H9 (cell line): ENCODE measurements at regions not wholly inside any gene's neighbourhood (a gene's known extent, or its start where the extent isn't known, plus 50 kb on each side); places are given as distances from the start of the nearest gene placed in this dataset.

ENCODE experiments used
- DNase-seq: peaks from one replicate; pipeline ENCODE4 v3.0.0-alpha.2; 2017
- H2AFZ ChIP-seq: one replicate; pipeline ENCODE4 v1.6.1; 2013; ENCODE audit warnings: mild to moderate bottlenecking, low read length, control low read depth, moderate library complexity
- H2AK5ac ChIP-seq: 2 replicates; pipeline ENCODE4 v1.6.1; 2013; ENCODE audit warnings: low read length, control low read depth, mixed read lengths; ENCODE audit not compliant: insufficient read length
- H2BK120ac ChIP-seq: one replicate; pipeline ENCODE4 v1.6.1; 2013; ENCODE audit warnings: low read depth, mild to moderate bottlenecking, low read length, control low read depth, inconsistent platforms; ENCODE audit not compliant: poor library complexity, severe bottlenecking
- H2BK12ac ChIP-seq: 2 replicates; pipeline ENCODE4 v1.6.1; 2013; ENCODE audit warnings: low read length, control low read depth, mixed read lengths, low read depth; ENCODE audit not compliant: insufficient read length
- H2BK15ac ChIP-seq: 2 replicates; pipeline ENCODE4 v1.6.1; 2013; ENCODE audit warnings: low read depth, low read length, control low read depth
- H2BK20ac ChIP-seq: one replicate; pipeline ENCODE4 v1.6.1; 2013; ENCODE audit warnings: low read depth, mild to moderate bottlenecking, low read length, control low read depth, inconsistent platforms; ENCODE audit not compliant: poor library complexity, severe bottlenecking
- H2BK5ac ChIP-seq: 2 replicates; pipeline ENCODE4 v1.6.1; 2013; ENCODE audit warnings: low read length, control low read depth, mixed read lengths; ENCODE audit not compliant: insufficient read length
- H3K14ac ChIP-seq: 2 replicates; pipeline ENCODE4 v1.6.1; 2013; ENCODE audit warnings: low read length, control low read depth; ENCODE audit not compliant: insufficient read depth
- H3K18ac ChIP-seq: 2 replicates; pipeline ENCODE4 v1.6.1; 2013; ENCODE audit warnings: low read depth, mild to moderate bottlenecking, mixed read lengths, low read length, control low read depth; ENCODE audit not compliant: insufficient read length
- H3K23ac ChIP-seq: 2 replicates; pipeline ENCODE4 v1.6.1; 2013; ENCODE audit warnings: low read length, control low read depth, mixed read lengths, low read depth; ENCODE audit not compliant: insufficient read length
- H3K23me2 ChIP-seq: 2 replicates; pipeline ENCODE4 v1.6.1; 2013; ENCODE audit warnings: low read depth, mild to moderate bottlenecking, mixed read lengths, low read length, control low read depth; ENCODE audit not compliant: insufficient read length, poor library complexity, severe bottlenecking
- H3K27ac ChIP-seq: 2 replicates; pipeline ENCODE4 v1.5.1; 2013; ENCODE audit warnings: low read length, control low read depth, mixed read lengths, low read depth; ENCODE audit not compliant: insufficient read length
- H3K27me3 ChIP-seq: 2 replicates; pipeline ENCODE4 v1.6.1; 2013; ENCODE audit warnings: low read length, control low read depth, inconsistent platforms; ENCODE audit not compliant: insufficient read depth
- H3K4ac ChIP-seq: 2 replicates; pipeline ENCODE4 v1.6.1; 2013; ENCODE audit warnings: low read depth, mild to moderate bottlenecking, control low read depth, inconsistent platforms, low read length, moderate library complexity
- H3K4me1 ChIP-seq: 2 replicates; pipeline ENCODE4 v1.6.1; 2013; ENCODE audit warnings: low read length, control low read depth, inconsistent platforms; ENCODE audit not compliant: insufficient read depth
- H3K4me2 ChIP-seq: 2 replicates; pipeline ENCODE4 v1.6.1; 2013; ENCODE audit warnings: low read length, control low read depth, mixed read lengths; ENCODE audit not compliant: insufficient read length, insufficient read depth
- H3K56ac ChIP-seq: 2 replicates; pipeline ENCODE4 v1.6.1; 2013; ENCODE audit warnings: low read depth, mild to moderate bottlenecking, mixed read lengths, low read length, control low read depth; ENCODE audit not compliant: insufficient read length
- H3K79me1 ChIP-seq: 2 replicates; pipeline ENCODE4 v1.6.1; 2013; ENCODE audit warnings: low read depth, mild to moderate bottlenecking, moderate library complexity, low read length, control low read depth, inconsistent platforms; ENCODE audit not compliant: insufficient read depth, poor library complexity, severe bottlenecking
- H3K79me2 ChIP-seq: 2 replicates; pipeline ENCODE4 v1.6.1; 2013; ENCODE audit warnings: low read length, control low read depth, inconsistent platforms; ENCODE audit not compliant: insufficient read depth
- H3K9ac ChIP-seq: 2 replicates; pipeline ENCODE4 v1.6.1; 2013; ENCODE audit warnings: low read length, control low read depth, mixed read lengths; ENCODE audit not compliant: insufficient read length; ENCODE audit errors: extremely low read depth
- H3K9me3 ChIP-seq: one replicate; pipeline ENCODE4 v1.6.1; 2013; ENCODE audit warnings: low read depth, low read length, inconsistent platforms; ENCODE audit not compliant: control insufficient read depth
- H3T11ph ChIP-seq: one replicate; pipeline ENCODE4 v1.6.1; 2013; ENCODE audit warnings: mild to moderate bottlenecking, low read length, control low read depth, inconsistent platforms
- H4K20me1 ChIP-seq: one replicate; pipeline ENCODE4 v1.6.1; 2013; ENCODE audit not compliant: control insufficient read depth, insufficient read length, insufficient read depth
- H4K5ac ChIP-seq: 2 replicates; pipeline ENCODE4 v1.6.1; 2013; ENCODE audit warnings: low read depth, mild to moderate bottlenecking, mixed read lengths, low read length, control low read depth; ENCODE audit not compliant: insufficient read length
- H4K8ac ChIP-seq: replicated peaks from 2 replicates; pipeline ENCODE4 v1.6.1; 2013; ENCODE audit warnings: low read length, control low read depth, mixed read lengths, low read depth; ENCODE audit not compliant: insufficient read length
- H4K91ac ChIP-seq: 2 replicates; pipeline ENCODE4 v1.6.1; 2013; ENCODE audit warnings: low read depth, mild to moderate bottlenecking, moderate library complexity, mixed read lengths, low read length, control low read depth; ENCODE audit not compliant: insufficient read length
- H3K27ac Mint-ChIP-seq, 3 experiments: 2 replicates in 2 of 3; 3 replicates in 1 of 3; pipeline ENCODE4 v1.8.0; 2020 to 2021; ENCODE audit warnings: mixed read lengths in 3 of 3, mild to moderate bottlenecking in 1 of 3, moderate library complexity in 1 of 3
- H3K27me3 Mint-ChIP-seq: 2 replicates; pipeline ENCODE4 v1.8.0; 2021; ENCODE audit warnings: low read depth, mild to moderate bottlenecking, moderate library complexity, mixed read lengths
- H3K36me3 Mint-ChIP-seq, 3 experiments: 2 replicates in 2 of 3; 3 replicates in 1 of 3; pipeline ENCODE4 v1.8.0; 2020 to 2021; ENCODE audit warnings: low read depth in 3 of 3, mixed read lengths in 3 of 3; ENCODE audit not compliant: insufficient read depth in 1 of 3
- H3K4me1 Mint-ChIP-seq, 2 experiments: 2 replicates each; pipeline ENCODE4 v1.8.0; 2020; ENCODE audit warnings: mixed read lengths in 2 of 2
- H3K4me3 Mint-ChIP-seq, 2 experiments: 2 replicates in 1 of 2; 3 replicates in 1 of 2; pipeline ENCODE4 v1.8.0; 2020 to 2021; ENCODE audit warnings: mild to moderate bottlenecking in 2 of 2, mixed read lengths in 2 of 2, moderate library complexity in 1 of 2
- H3K9me3 Mint-ChIP-seq, 2 experiments: 2 replicates in 1 of 2; 3 replicates in 1 of 2; pipeline ENCODE4 v1.8.0; 2020; ENCODE audit warnings: mild to moderate bottlenecking in 2 of 2, mixed read lengths in 2 of 2, moderate library complexity in 1 of 2
- WGBS: extraction: QIAGEN DNeasy Blood & Tissue Kit; methylation state at CpG from one replicate; pipeline ENCODE4 v1.1.7; 2013; ENCODE audit warnings: missing lambda C conversion rate, low lambda C conversion rate, mixed read lengths; ENCODE audit not compliant: insufficient read length; ENCODE audit errors: extremely low coverage; 5-methylcytosine and 5-hydroxymethylcytosine counted together
- TF ChIP-seq, protein P1 (sequence below): fragments of 200-600 bp; sonication (generic); conservative IDR thresholded peaks from 3 replicates; pipeline ENCODE4 v1.8.0; 2021; ENCODE audit warnings: antibody characterized with exemption, mild to moderate bottlenecking

- no peaks in the 10 kb centered on the region for H3K9me3 ChIP-seq
- no peaks in the 10 kb centered on the region; the same call in 1 of the 2 replicates for H3K4me1 ChIP-seq
- no peak for DNase-seq
- no peak overlapping the region for H3K9ac ChIP-seq
- no peak overlapping the region for H3K18ac ChIP-seq
- no peaks in the 10 kb centered on the region for H3K23me2 ChIP-seq
- H3T11ph ChIP-seq: no peak overlapping the region
- H3K9me3 Mint-ChIP-seq: no peaks in the 10 kb centered on the region
- peaks cover 0 to 3% of the 10 kb centered on the region in 2 experiments; a peak in 1 of 4 replicates for H3K4me1 Mint-ChIP-seq
- H4K91ac ChIP-seq: no peak overlapping the region
- WGBS: no CpG with 5 or more reads among the region's 5 CpGs
- TF ChIP-seq, protein P1, sequence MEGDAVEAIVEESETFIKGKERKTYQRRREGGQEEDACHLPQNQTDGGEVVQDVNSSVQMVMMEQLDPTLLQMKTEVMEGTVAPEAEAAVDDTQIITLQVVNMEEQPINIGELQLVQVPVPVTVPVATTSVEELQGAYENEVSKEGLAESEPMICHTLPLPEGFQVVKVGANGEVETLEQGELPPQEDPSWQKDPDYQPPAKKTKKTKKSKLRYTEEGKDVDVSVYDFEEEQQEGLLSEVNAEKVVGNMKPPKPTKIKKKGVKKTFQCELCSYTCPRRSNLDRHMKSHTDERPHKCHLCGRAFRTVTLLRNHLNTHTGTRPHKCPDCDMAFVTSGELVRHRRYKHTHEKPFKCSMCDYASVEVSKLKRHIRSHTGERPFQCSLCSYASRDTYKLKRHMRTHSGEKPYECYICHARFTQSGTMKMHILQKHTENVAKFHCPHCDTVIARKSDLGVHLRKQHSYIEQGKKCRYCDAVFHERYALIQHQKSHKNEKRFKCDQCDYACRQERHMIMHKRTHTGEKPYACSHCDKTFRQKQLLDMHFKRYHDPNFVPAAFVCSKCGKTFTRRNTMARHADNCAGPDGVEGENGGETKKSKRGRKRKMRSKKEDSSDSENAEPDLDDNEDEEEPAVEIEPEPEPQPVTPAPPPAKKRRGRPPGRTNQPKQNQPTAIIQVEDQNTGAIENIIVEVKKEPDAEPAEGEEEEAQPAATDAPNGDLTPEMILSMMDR: no peak
- no peak overlapping the region for H3K23ac ChIP-seq
- H2BK20ac ChIP-seq: peak overlapping the region; percentile 34
- H2AFZ ChIP-seq: no peak overlapping the region
- H4K8ac ChIP-seq: no peak overlapping the region
- H3K56ac ChIP-seq: no peak overlapping the region
- H2BK120ac ChIP-seq: no peak overlapping the region
- no peak overlapping the region for H2BK5ac ChIP-seq
- H3K27ac Mint-ChIP-seq: no peak overlapping the region
- no peaks in the 10 kb centered on the region for H3K27me3 ChIP-seq
- no peak overlapping the region for H3K4ac ChIP-seq
- no peak overlapping the region for H3K4me2 ChIP-seq
- H3K79me1 ChIP-seq: no peaks in the 10 kb centered on the region
- no peaks in the 10 kb centered on the region; the same call in 1 of the 2 replicates for H3K79me2 ChIP-seq
- H2AK5ac ChIP-seq: no peak overlapping the region
- H3K27ac ChIP-seq: no peak overlapping the region
- no peak overlapping the region for H4K5ac ChIP-seq
- H3K14ac ChIP-seq: no peak overlapping the region
- H2BK15ac ChIP-seq: no peak overlapping the region
- no peak overlapping the region for H2BK12ac ChIP-seq
- no peaks in the 10 kb centered on the region for H4K20me1 ChIP-seq
- H3K27me3 Mint-ChIP-seq: no peaks in the 10 kb centered on the region
- H3K36me3 Mint-ChIP-seq: no peaks in the 10 kb centered on the region
- H3K4me3 Mint-ChIP-seq: no peak overlapping the region
These were observed 277.0 kb upstream of the HNRNPA3 start for GRCh38 chr2:176935543-176936102.
